Neural cell (in vitro differentiated cells): ENCODE measurements at regions not wholly inside any gene's neighbourhood (a gene's known extent, or its start where the extent isn't known, plus 50 kb on each side); places are given as distances from the start of the nearest gene placed in this dataset.

ENCODE experiments used
- H2AFZ ChIP-seq: fragments of 200-600, 300-800 bp; sonication (generic), shearing (Covaris generic); 2 replicates; pipeline ENCODE4 v1.6.0; 2014; ENCODE audit warnings: low read depth, mild to moderate bottlenecking, antibody characterized with exemption, low read length, moderate library complexity
- H3F3A ChIP-seq: fragments of 200-600 bp; shearing (Covaris generic); 2 replicates; pipeline ENCODE4 v1.6.1; 2016; ENCODE audit warnings: mild to moderate bottlenecking, moderate library complexity, mixed read lengths, antibody characterized with exemption, low read length; ENCODE audit not compliant: insufficient read depth, poor library complexity, severe bottlenecking
- H3K27ac ChIP-seq: fragments of 200-600, 300-800 bp; sonication (generic), shearing (Covaris generic); 2 replicates; pipeline ENCODE4 v1.5.1; 2014; ENCODE audit warnings: mild to moderate bottlenecking, low read length, moderate library complexity
- H3K27me3 ChIP-seq: fragments of 300-800, 200-600 bp; sonication (generic), shearing (Covaris generic); 2 replicates; pipeline ENCODE4 v1.6.0; 2014; ENCODE audit warnings: mild to moderate bottlenecking, low read depth, low read length, moderate library complexity; ENCODE audit not compliant: insufficient read depth
- H3K36me3 ChIP-seq: fragments of 300-800, 200-600 bp; sonication (generic), shearing (Covaris generic); 2 replicates; pipeline ENCODE4 v1.5.1; 2014; ENCODE audit warnings: mild to moderate bottlenecking, antibody characterized with exemption, low read length, moderate library complexity; ENCODE audit not compliant: insufficient read depth
- H3K4me2 ChIP-seq: fragments of 300-800, 200-600 bp; sonication (generic), shearing (Covaris generic); 2 replicates; pipeline ENCODE4 v1.6.0; 2014; ENCODE audit warnings: mild to moderate bottlenecking, low read length
- H3K4me3 ChIP-seq: fragments of 300-800, 200-600 bp; sonication (generic), shearing (Covaris generic); 2 replicates; pipeline ENCODE4 v1.5.1; 2014; ENCODE audit warnings: mild to moderate bottlenecking, low read length, moderate library complexity
- H3K79me2 ChIP-seq: fragments of 200-600 bp; shearing (Covaris generic); replicated peaks from 2 replicates; pipeline ENCODE4 v1.6.0; 2014; ENCODE audit warnings: mild to moderate bottlenecking, low read length, moderate library complexity; ENCODE audit not compliant: insufficient read depth
- H3K9ac ChIP-seq: fragments of 300-800, 200-600 bp; sonication (generic), shearing (Covaris generic); 2 replicates; pipeline ENCODE4 v1.6.1; 2016; ENCODE audit warnings: mild to moderate bottlenecking, low read length, mixed read lengths
- H3K9me2 ChIP-seq: fragments of 200-600 bp; shearing (Covaris generic); 2 replicates; pipeline ENCODE4 v1.6.1; 2016; ENCODE audit warnings: mild to moderate bottlenecking, low read length, mixed read lengths; ENCODE audit not compliant: insufficient read depth
- H3K9me3 ChIP-seq: fragments of 200-600, 300-800 bp; sonication (generic), shearing (Covaris generic); 2 replicates; pipeline ENCODE4 v1.6.1; 2016; ENCODE audit warnings: mild to moderate bottlenecking, mixed run types, low read length, moderate library complexity, mixed read lengths
- H4K20me1 ChIP-seq: fragments of 200-600 bp; shearing (Covaris generic); 2 replicates; pipeline ENCODE4 v1.6.1; 2016; ENCODE audit warnings: mild to moderate bottlenecking, mixed run types; ENCODE audit not compliant: insufficient read depth
- EP300 ChIP-seq: fragments of 450-650 bp; conservative IDR thresholded peaks from 2 replicates; pipeline ENCODE4 v1.6.1; 2014; ENCODE audit warnings: antibody characterized with exemption, mild to moderate bottlenecking, moderate library complexity; ENCODE audit not compliant: poor library complexity, severe bottlenecking
- EZH2 ChIP-seq: fragments of 200-600, 300-800 bp; shearing (Covaris generic), sonication (generic); IDR thresholded peaks from 2 replicates; pipeline ENCODE4 v1.6.1; 2014; ENCODE audit warnings: antibody characterized with exemption, low read length, borderline replicate concordance, mild to moderate bottlenecking; ENCODE audit not compliant: insufficient read depth, poor library complexity, severe bottlenecking
- MXI1 ChIP-seq: fragments of 450-650 bp; conservative IDR thresholded peaks from 2 replicates; pipeline ENCODE4 v1.6.1; 2014; ENCODE audit warnings: antibody characterized with exemption, mild to moderate bottlenecking; ENCODE audit not compliant: poor library complexity, severe bottlenecking
- POLR2AphosphoS5 ChIP-seq: IDR thresholded peaks from 2 replicates; pipeline ENCODE4 v1.6.1; 2012
- RAD21 ChIP-seq: fragments of 450-650 bp; conservative IDR thresholded peaks from 2 replicates; pipeline ENCODE4 v1.6.1; 2014; ENCODE audit warnings: antibody characterized with exemption, mild to moderate bottlenecking, moderate library complexity
- SMC3 ChIP-seq: fragments of 450-650 bp; conservative IDR thresholded peaks from 2 replicates; pipeline ENCODE4 v1.6.1; 2014; ENCODE audit warnings: antibody characterized with exemption, mild to moderate bottlenecking, moderate library complexity; ENCODE audit not compliant: poor library complexity
- TAF1 ChIP-seq: IDR thresholded peaks from 2 replicates; pipeline ENCODE4 v1.6.1; 2012; ENCODE audit warnings: low read depth
- TF ChIP-seq, protein P1 (sequence below): fragments of 450-650 bp; IDR thresholded peaks from 2 replicates; pipeline ENCODE4 v1.5.1; 2014; ENCODE audit warnings: antibody characterized with exemption, mild to moderate bottlenecking, moderate library complexity; ENCODE audit not compliant: poor library complexity, severe bottlenecking
- TF ChIP-seq, protein P2 (sequence below): IDR thresholded peaks from 2 replicates; pipeline ENCODE4 v1.6.1; 2012; ENCODE audit warnings: borderline replicate concordance

DNA sequence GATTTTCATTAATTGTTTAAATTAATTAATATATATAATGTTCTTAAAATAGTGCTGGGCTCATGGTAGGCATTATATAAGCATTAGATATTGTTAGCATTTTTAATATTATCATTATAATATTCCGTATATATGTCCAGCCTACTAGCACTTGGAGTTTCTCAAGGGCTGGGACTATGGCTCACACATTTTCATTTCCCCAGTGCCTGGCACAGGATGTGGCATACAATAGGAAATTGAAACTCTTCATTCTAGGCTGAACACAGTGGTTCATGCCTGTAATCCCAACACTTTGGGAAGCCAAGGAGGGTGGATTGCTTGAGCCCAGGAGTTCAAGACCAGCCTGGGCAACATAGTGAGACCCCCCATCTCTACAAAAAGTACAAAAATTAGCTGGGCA is 170.4 kb downstream of the RSL24D1 start:
- TF ChIP-seq POLR2AphosphoS5, result no peak
- TF ChIP-seq RAD21, result no peak
- no peak for TF ChIP-seq SMC3
- TF ChIP-seq, protein P1, sequence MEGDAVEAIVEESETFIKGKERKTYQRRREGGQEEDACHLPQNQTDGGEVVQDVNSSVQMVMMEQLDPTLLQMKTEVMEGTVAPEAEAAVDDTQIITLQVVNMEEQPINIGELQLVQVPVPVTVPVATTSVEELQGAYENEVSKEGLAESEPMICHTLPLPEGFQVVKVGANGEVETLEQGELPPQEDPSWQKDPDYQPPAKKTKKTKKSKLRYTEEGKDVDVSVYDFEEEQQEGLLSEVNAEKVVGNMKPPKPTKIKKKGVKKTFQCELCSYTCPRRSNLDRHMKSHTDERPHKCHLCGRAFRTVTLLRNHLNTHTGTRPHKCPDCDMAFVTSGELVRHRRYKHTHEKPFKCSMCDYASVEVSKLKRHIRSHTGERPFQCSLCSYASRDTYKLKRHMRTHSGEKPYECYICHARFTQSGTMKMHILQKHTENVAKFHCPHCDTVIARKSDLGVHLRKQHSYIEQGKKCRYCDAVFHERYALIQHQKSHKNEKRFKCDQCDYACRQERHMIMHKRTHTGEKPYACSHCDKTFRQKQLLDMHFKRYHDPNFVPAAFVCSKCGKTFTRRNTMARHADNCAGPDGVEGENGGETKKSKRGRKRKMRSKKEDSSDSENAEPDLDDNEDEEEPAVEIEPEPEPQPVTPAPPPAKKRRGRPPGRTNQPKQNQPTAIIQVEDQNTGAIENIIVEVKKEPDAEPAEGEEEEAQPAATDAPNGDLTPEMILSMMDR, result no peak
- TF ChIP-seq TAF1, result no peak
- TF ChIP-seq MXI1, result no peak
- TF ChIP-seq EZH2, result no peak
- TF ChIP-seq EP300, result no peak
- TF ChIP-seq, protein P2, sequence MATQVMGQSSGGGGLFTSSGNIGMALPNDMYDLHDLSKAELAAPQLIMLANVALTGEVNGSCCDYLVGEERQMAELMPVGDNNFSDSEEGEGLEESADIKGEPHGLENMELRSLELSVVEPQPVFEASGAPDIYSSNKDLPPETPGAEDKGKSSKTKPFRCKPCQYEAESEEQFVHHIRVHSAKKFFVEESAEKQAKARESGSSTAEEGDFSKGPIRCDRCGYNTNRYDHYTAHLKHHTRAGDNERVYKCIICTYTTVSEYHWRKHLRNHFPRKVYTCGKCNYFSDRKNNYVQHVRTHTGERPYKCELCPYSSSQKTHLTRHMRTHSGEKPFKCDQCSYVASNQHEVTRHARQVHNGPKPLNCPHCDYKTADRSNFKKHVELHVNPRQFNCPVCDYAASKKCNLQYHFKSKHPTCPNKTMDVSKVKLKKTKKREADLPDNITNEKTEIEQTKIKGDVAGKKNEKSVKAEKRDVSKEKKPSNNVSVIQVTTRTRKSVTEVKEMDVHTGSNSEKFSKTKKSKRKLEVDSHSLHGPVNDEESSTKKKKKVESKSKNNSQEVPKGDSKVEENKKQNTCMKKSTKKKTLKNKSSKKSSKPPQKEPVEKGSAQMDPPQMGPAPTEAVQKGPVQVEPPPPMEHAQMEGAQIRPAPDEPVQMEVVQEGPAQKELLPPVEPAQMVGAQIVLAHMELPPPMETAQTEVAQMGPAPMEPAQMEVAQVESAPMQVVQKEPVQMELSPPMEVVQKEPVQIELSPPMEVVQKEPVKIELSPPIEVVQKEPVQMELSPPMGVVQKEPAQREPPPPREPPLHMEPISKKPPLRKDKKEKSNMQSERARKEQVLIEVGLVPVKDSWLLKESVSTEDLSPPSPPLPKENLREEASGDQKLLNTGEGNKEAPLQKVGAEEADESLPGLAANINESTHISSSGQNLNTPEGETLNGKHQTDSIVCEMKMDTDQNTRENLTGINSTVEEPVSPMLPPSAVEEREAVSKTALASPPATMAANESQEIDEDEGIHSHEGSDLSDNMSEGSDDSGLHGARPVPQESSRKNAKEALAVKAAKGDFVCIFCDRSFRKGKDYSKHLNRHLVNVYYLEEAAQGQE, result no peak
- H3K4me3 ChIP-seq, result no peak overlapping the region
- H3K4me2 ChIP-seq, result no peak overlapping the region
- H3K9me3 ChIP-seq, result no peaks in the 10 kb centered on the region
- H3K36me3 ChIP-seq, result no peaks in the 10 kb centered on the region
- no peaks in the 10 kb centered on the region for H3K79me2 ChIP-seq
- no peaks in the 10 kb centered on the region for H3F3A ChIP-seq
- H3K9me2 ChIP-seq, result no peaks in the 10 kb centered on the region
- no peaks in the 10 kb centered on the region for H3K27me3 ChIP-seq
- H4K20me1 ChIP-seq, result no peaks in the 10 kb centered on the region
- no peak overlapping the region for H3K9ac ChIP-seq
- H3K27ac ChIP-seq, result no peak overlapping the region
- H2AFZ ChIP-seq, result no peak overlapping the region

DNA sequence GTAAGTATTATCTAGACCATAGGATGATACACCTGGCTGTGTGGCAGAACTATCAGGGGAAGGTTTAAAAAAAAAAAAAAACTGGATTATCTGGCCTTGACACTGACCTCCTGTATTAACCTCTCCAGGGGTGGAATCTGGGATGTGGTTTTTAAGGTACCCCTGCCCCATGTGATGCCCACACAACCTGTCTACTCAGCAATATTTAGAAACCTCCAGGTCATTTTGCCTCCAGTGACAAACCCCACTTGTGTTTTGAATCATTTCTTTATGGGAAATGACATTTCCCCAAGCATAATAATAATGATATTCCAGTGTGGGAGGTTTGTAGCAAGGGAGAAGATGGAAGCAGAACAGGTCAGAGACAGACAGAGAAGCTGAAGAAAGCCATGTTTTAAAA is 179.1 kb downstream of the RSL24D1 start:
- H3F3A ChIP-seq, result no peaks in the 10 kb centered on the region
- no peaks in the 10 kb centered on the region for H3K9me3 ChIP-seq
- no peak overlapping the region for H2AFZ ChIP-seq
- TF ChIP-seq TAF1 (no peak), POLR2AphosphoS5 (no peak), EZH2 (no peak), RAD21 (no peak)
- TF ChIP-seq, protein P2, result no peak
- TF ChIP-seq, protein P1, result no peak
- H3K27ac ChIP-seq, result no peak overlapping the region
- H3K27me3 ChIP-seq, result no peaks in the 10 kb centered on the region
- no peaks in the 10 kb centered on the region for H3K9me2 ChIP-seq
- no peak overlapping the region for H3K4me2 ChIP-seq
- no peaks in the 10 kb centered on the region for H4K20me1 ChIP-seq
- no peaks in the 10 kb centered on the region for H3K79me2 ChIP-seq
- no peak overlapping the region for H3K4me3 ChIP-seq
- no peak overlapping the region for H3K9ac ChIP-seq
- H3K36me3 ChIP-seq, result no peaks in the 10 kb centered on the region
